ENCODE measurements at regions not wholly inside any gene's neighbourhood (a gene's known extent, or its start where the extent isn't known, plus 50 kb on each side); places are given as distances from the start of the nearest gene placed in this dataset.
"Not testable (repeated sequence)": the region's sequence is repeated elsewhere in the genome, so short reads cannot be mapped to it uniquely, and the experiment has no call there.

DNA sequence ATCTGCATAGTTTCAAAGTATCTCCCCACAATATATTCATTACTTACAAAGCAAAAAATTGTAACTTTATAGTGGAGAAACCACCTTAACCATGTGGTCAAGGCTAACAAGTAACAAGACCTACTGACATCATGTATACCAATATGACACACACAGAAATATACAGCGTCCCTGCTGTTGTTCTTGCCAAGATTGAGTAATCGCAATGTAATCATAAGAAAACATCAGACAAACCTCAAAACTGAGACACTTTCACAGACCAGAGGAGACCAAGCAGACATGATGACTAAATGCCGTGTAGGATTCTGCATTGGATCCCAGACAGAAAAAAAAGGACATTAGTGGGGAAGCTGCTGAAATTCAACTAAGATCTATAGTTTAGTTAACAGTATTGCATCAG lies 123.0 kb downstream of the ACAA2 start:
- TF ChIP-seq CTCF (IDR thresholded peaks at IDR 0.05; ENCODE audit: insufficient read depth, low read depth, low read length, missing control alignments) = no peak
- no peak for DNase-seq (ENCODE audit: low read depth)
- H3K4me3 ChIP-seq (ENCODE audit: low read depth, low read length) = no peak overlapping the region

GRCh38 chr18:49685231-49685942 lies 123.5 kb downstream of the LIPG start:
- H3K4me3 ChIP-seq (ENCODE audit: low read depth, low read length) = no peak overlapping the region
- DNase-seq (ENCODE audit: low read depth) = no peak
- no peak for TF ChIP-seq CTCF (IDR thresholded peaks at IDR 0.05; ENCODE audit: insufficient read depth, low read depth, low read length, missing control alignments)

DNA sequence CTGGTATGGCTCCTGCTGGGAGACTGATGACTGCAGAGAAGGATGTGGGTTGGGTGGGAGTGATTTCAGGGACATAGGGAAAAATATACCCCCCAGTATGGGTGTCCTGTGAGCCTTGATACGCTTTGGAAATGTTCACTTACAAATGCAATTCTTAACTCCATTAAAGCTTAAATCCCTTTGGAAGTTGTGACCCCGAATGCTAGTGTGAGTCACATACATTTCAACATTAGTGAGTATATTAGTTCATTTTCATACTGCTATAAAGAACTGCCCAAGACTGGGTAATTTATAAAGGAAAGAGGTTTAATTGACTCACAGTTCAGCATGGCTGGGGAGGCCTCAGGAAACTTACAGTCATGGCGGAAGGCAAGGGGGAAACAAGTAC lies 120.9 kb downstream of the LIPG start:
- not testable (repeated sequence) for DNase-seq (ENCODE audit: low read depth); H3K4me3 ChIP-seq (ENCODE audit: low read depth, low read length)

DNA sequence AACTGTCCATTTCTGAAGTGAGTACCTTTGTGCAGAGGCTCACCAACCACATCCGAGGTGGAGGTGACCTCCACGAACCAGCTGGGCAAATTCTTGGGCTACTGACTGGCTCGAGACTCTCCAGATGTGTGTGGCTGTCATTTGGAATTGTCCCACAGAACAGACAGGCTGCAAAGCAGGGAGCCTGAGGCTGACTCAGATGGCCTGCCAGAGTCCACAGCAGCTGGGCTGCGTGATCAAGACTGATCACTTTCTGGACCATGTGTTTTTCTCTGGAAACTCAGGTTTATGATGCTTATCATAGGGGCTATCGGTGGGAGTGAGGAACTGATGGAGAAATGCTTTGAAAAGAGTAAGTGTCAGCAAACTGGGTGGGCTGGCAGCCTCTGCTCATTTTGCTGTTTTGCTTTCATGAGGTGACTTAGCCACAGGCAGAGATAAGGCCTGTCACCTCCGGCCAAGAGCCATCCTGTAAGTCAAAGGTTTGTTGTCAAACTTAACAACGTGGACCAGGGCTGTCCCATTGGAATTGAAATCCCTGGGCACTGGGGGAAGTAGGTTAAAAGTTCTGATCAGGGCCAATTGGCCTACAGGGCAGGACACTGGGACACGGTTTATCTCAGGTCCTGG lies 120.4 kb downstream of the LIPG start:
- TF ChIP-seq CTCF (IDR thresholded peaks at IDR 0.05; ENCODE audit: insufficient read depth, low read depth, low read length, missing control alignments) = no peak
- no peak overlapping the region for H3K4me3 ChIP-seq (ENCODE audit: low read depth, low read length)
- no peak for DNase-seq (ENCODE audit: low read depth)

GRCh38 chr18:49681387-49681786 lies 119.5 kb downstream of the LIPG start:
- no peak overlapping the region for H3K4me3 ChIP-seq (ENCODE audit: low read depth, low read length)
- DNase-seq (ENCODE audit: low read depth) = no peak
- TF ChIP-seq CTCF (IDR thresholded peaks at IDR 0.05; ENCODE audit: insufficient read depth, low read depth, low read length, missing control alignments) = no peak

GRCh38 chr18:49678440-49678839 lies 116.6 kb downstream of the LIPG start:
- DNase-seq (ENCODE audit: low read depth) = no peak
- no peak overlapping the region for H3K4me3 ChIP-seq (ENCODE audit: low read depth, low read length)
- no peak for TF ChIP-seq CTCF (IDR thresholded peaks at IDR 0.05; ENCODE audit: insufficient read depth, low read depth, low read length, missing control alignments)

GRCh38 chr18:49677762-49678413 lies 116.0 kb downstream of the LIPG start:
- no peak for TF ChIP-seq CTCF (IDR thresholded peaks at IDR 0.05; ENCODE audit: insufficient read depth, low read depth, low read length, missing control alignments)
- no peak overlapping the region for H3K4me3 ChIP-seq (ENCODE audit: low read depth, low read length)
- peak; percentile 27 for DNase-seq (ENCODE audit: low read depth)
